Osteoblast (primary cell): ENCODE measurements at regions not wholly inside any gene's neighbourhood (a gene's known extent, or its start where the extent isn't known, plus 50 kb on each side); places are given as distances from the start of the nearest gene placed in this dataset.
"Not testable (repeated sequence)": the region's sequence is repeated elsewhere in the genome, so short reads cannot be mapped to it uniquely, and the experiment has no call there.

ENCODE experiments used
- DNase-seq: peaks from one replicate; pipeline ENCODE4 v3.0.0; 2011; ENCODE audit warnings: low spot score, mixed read lengths; ENCODE audit not compliant: insufficient read length; ENCODE audit errors: missing footprints
- H2AFZ ChIP-seq: 2 replicates; pipeline ENCODE4 v1.6.0; 2011; ENCODE audit warnings: mild to moderate bottlenecking, low read length
- H3K27ac ChIP-seq: 2 replicates; pipeline ENCODE4 v1.5.1; 2011; ENCODE audit warnings: mild to moderate bottlenecking, low read depth, low read length, moderate library complexity
- H3K27me3 ChIP-seq: 2 replicates; pipeline ENCODE4 v1.6.0; 2012; ENCODE audit warnings: mild to moderate bottlenecking, control low read depth, inconsistent platforms, low read length, moderate library complexity; ENCODE audit not compliant: insufficient read depth
- H3K36me3 ChIP-seq: 2 replicates; pipeline ENCODE4 v1.5.1; 2011; ENCODE audit warnings: mild to moderate bottlenecking, low read length, control low read depth, moderate library complexity; ENCODE audit not compliant: insufficient read depth
- H3K4me1 ChIP-seq: 2 replicates; pipeline ENCODE4 v1.5.1; 2011; ENCODE audit warnings: mild to moderate bottlenecking, low read length, control low read depth, moderate library complexity; ENCODE audit not compliant: insufficient read depth
- H3K4me2 ChIP-seq: 2 replicates; pipeline ENCODE4 v1.6.0; 2011; ENCODE audit warnings: mild to moderate bottlenecking, low read length; ENCODE audit not compliant: insufficient read depth
- H3K4me3 ChIP-seq: fragments of 200-600 bp; sonication (generic); 3 replicates; pipeline ENCODE4 v1.5.1; 2012; ENCODE audit warnings: mild to moderate bottlenecking, low read length, inconsistent platforms; ENCODE audit not compliant: insufficient read depth
- H3K79me2 ChIP-seq: 2 replicates; pipeline ENCODE4 v1.6.0; 2012; ENCODE audit warnings: mild to moderate bottlenecking, low read length, control low read depth, inconsistent platforms; ENCODE audit not compliant: insufficient read depth
- H3K9me3 ChIP-seq: 2 replicates; pipeline ENCODE4 v1.5.1; 2011; ENCODE audit warnings: low read depth, low read length, control low read depth
- H4K20me1 ChIP-seq: 2 replicates; pipeline ENCODE4 v1.6.0; 2012; ENCODE audit warnings: mild to moderate bottlenecking, low read length, control low read depth; ENCODE audit not compliant: insufficient read depth
- TF ChIP-seq, protein P1 (sequence below): IDR thresholded peaks from 2 replicates; pipeline ENCODE4 v1.5.1; 2011; ENCODE audit warnings: mild to moderate bottlenecking, low read depth, low read length, moderate library complexity; ENCODE audit errors: extremely low read depth

DNA sequence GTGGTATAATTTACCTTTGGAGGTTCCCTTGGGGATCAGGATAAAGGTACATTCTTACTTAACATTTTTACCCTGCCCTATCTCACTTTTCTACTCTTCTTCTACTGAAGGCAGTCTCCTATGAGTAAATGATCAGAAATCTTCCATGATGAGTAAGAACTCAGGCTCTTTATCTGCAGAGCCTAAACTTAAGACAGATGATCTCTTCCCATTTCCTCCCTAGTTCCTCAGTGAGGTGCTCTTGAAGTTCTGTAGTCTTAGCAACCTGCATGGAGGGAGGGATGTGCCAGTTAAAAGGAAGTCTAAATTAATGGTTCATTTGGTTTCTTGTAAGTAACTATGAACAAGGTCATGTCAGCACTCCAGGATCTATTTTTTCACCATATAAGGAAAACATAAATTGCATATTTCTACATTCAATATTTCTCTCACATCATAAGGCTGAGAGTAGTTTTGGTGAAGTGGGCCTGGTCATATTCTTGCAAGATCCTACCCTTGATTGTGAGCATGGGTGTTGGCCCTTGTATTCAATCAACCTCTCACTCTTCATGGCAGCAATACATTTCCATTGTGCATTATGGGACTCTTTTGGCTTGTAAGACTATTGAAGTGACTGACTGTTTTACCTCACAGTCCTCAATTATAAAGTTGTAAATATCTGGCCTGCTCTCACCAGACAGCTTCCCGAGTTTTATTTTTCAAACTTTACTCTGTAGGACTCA, 295.5 kb downstream of the SLC7A11 start:
- Histone ChIP-seq H3K4me2 (no peak overlapping the region), H3K27ac (no peak overlapping the region), H3K36me3 (no peaks in the 10 kb centered on the region), H3K9me3 (peaks cover 2% of the 10 kb centered on the region), H3K4me3 (no peak overlapping the region), H2AFZ (no peak overlapping the region), H3K4me1 (no peaks in the 10 kb centered on the region), H3K79me2 (no peaks in the 10 kb centered on the region), H3K27me3 (no peaks in the 10 kb centered on the region), H4K20me1 (no peaks in the 10 kb centered on the region)
- TF ChIP-seq, protein P1, sequence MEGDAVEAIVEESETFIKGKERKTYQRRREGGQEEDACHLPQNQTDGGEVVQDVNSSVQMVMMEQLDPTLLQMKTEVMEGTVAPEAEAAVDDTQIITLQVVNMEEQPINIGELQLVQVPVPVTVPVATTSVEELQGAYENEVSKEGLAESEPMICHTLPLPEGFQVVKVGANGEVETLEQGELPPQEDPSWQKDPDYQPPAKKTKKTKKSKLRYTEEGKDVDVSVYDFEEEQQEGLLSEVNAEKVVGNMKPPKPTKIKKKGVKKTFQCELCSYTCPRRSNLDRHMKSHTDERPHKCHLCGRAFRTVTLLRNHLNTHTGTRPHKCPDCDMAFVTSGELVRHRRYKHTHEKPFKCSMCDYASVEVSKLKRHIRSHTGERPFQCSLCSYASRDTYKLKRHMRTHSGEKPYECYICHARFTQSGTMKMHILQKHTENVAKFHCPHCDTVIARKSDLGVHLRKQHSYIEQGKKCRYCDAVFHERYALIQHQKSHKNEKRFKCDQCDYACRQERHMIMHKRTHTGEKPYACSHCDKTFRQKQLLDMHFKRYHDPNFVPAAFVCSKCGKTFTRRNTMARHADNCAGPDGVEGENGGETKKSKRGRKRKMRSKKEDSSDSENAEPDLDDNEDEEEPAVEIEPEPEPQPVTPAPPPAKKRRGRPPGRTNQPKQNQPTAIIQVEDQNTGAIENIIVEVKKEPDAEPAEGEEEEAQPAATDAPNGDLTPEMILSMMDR, result no peak
- peak; percentile 0 for DNase-seq

DNA sequence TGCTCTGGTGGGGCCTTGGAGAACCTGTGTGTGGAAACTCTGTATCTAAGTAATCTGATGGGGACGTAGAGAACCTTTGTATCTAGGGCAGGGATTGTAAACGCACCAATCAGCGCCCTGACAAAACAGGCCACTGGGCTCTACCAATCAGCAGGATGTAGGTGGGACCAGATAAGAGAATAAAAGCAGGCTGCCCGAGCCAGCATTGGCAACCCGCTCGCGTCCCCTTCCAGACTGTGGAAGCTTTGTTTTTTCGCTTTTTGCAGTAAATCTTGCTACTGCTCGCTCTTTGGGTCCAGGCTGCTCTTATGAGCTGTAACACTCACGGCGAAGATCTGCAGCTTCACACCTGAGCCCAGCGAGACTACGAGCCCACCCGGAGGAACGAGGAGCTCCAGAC, 299.3 kb downstream of the SLC7A11 start:
- not testable (repeated sequence) for H3K36me3 ChIP-seq, H3K4me1 ChIP-seq, DNase-seq, H3K79me2 ChIP-seq, H4K20me1 ChIP-seq, H3K27ac ChIP-seq, H2AFZ ChIP-seq, H3K4me3 ChIP-seq, H3K27me3 ChIP-seq, H3K4me2 ChIP-seq, H3K9me3 ChIP-seq

DNA sequence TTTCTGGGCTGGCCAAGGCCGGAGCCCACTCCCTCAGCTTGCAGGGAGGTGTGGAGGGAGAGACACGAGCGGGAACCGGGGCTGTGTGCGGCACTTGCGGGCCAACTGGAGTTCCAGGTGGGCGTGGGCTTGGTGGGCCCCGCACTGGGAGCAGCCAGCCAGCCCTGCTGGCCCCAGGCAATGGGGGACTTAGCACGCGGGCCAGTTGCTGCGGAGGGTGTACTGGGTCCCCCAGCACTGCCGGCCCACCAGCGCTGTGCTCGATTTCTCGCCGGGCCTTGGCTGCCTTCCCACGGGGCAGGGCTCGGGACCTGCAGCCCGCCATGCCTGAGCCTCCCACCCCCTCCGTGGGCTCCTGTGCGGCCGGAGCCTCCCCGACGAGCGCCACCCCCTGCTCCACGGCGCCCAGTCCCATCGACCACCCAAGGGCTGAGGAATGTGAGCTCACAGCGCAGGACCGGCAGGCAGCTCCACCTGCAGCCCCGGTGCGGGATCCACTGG, 300.1 kb downstream of the SLC7A11 start:
- H3K36me3 ChIP-seq, H2AFZ ChIP-seq, H4K20me1 ChIP-seq, H3K27ac ChIP-seq, H3K79me2 ChIP-seq, H3K4me2 ChIP-seq, H3K9me3 ChIP-seq, H3K27me3 ChIP-seq, H3K4me1 ChIP-seq, H3K4me3 ChIP-seq, DNase-seq: not testable (repeated sequence)

DNA sequence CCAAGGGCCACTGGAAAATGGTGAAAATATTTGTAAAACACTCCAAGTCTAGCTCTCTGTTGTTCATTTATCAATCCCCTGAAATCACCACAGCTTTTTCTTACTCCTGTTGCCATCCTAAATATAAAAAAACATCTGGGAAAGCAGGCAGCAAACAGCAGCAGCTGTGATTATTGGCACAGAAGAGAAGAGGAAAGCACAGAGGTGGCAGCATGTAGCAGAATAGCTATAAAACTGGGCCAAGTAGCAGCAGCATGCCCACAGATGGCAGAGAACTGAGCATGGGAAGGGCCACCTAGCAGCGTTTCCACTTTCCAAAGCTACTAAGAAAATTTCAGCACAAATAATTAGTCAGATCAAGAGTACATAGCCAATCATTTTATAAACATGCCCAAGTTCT, 307.2 kb downstream of the SLC7A11 start:
- no peak for DNase-seq
- H2AFZ ChIP-seq, result peak overlapping the region; percentile 37

DNA sequence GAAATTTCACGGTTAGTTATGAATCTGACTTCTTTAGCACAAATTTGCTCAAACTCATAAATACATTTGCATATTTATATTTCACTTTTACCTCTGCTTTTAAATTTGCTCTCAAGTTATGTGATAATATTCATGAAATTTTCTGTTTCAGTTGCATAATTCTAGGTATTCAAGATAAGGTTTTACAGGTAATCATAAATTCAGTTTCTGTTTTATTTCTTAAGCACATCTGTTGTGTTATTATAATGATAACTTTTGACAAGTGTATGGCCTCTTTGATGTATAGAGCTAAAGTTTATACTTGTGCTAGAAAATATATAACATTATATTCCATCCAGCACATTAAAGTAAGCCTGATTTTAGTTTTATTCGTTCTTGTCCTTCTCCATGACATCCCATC, 308.1 kb downstream of the SLC7A11 start:
- no peaks in the 10 kb centered on the region for H3K36me3 ChIP-seq
- no peak for DNase-seq

More for the DNA sequence above, 307.2 kb downstream of the SLC7A11 start:
- Histone ChIP-seq H3K4me3 (no peak overlapping the region), H3K4me1 (no peaks in the 10 kb centered on the region), H3K79me2 (no peaks in the 10 kb centered on the region), H4K20me1 (no peaks in the 10 kb centered on the region), H3K4me2 (no peak overlapping the region), H3K27ac (no peak overlapping the region), H3K36me3 (no peaks in the 10 kb centered on the region), H3K9me3 (no peaks in the 10 kb centered on the region), H3K27me3 (no peaks in the 10 kb centered on the region)
- TF ChIP-seq, protein P1, result no peak

More for the DNA sequence above, 308.1 kb downstream of the SLC7A11 start:
- TF ChIP-seq, protein P1, result no peak
- H3K4me1 ChIP-seq, result no peaks in the 10 kb centered on the region
- no peaks in the 10 kb centered on the region for H4K20me1 ChIP-seq
- no peak overlapping the region for H2AFZ ChIP-seq
- H3K79me2 ChIP-seq, result no peaks in the 10 kb centered on the region
- H3K4me3 ChIP-seq, result no peak overlapping the region
- no peak overlapping the region for H3K4me2 ChIP-seq
- no peaks in the 10 kb centered on the region for H3K9me3 ChIP-seq
- H3K27ac ChIP-seq, result no peak overlapping the region
- H3K27me3 ChIP-seq, result no peaks in the 10 kb centered on the region
